Chondrocyte (in vitro differentiated cells): ENCODE measurements at regions not wholly inside any gene's neighbourhood (a gene's known extent, or its start where the extent isn't known, plus 50 kb on each side); places are given as distances from the start of the nearest gene placed in this dataset.

Experiments
- DNase-seq: peaks from one replicate; pipeline ENCODE4 v3.0.0; 2021; ENCODE audit warnings: mixed read lengths, low spot score
- H3K27ac Mint-ChIP-seq: one replicate; pipeline ENCODE4 v1.8.0; 2021; ENCODE audit warnings: mild to moderate bottlenecking, moderate library complexity, mixed read lengths; ENCODE audit not compliant: unreplicated experiment
- H3K27me3 Mint-ChIP-seq: 2 replicates; pipeline ENCODE4 v1.8.0; 2021; ENCODE audit warnings: low read depth, mixed read lengths
- H3K36me3 Mint-ChIP-seq: 2 replicates; pipeline ENCODE4 v1.8.0; 2021; ENCODE audit warnings: low read depth, mixed read lengths
- H3K4me1 Mint-ChIP-seq: 2 replicates; pipeline ENCODE4 v1.8.0; 2021; ENCODE audit warnings: low read depth, mild to moderate bottlenecking, mixed read lengths
- H3K4me3 Mint-ChIP-seq: one replicate; pipeline ENCODE4 v1.8.0; 2021; ENCODE audit warnings: mild to moderate bottlenecking, moderate library complexity, mixed read lengths; ENCODE audit not compliant: unreplicated experiment
- H3K9me3 Mint-ChIP-seq: 2 replicates; pipeline ENCODE4 v1.8.0; 2021; ENCODE audit warnings: low read depth, mixed read lengths
- CTCF ChIP-seq: fragments of 200-600 bp; sonication (generic); IDR thresholded peaks from 2 replicates; pipeline ENCODE4 v1.5.0; 2021; ENCODE audit warnings: antibody characterized with exemption, mild to moderate bottlenecking, moderate library complexity

- Mint-ChIP-seq H3K4me3 (no peak overlapping the region), H3K4me1 (no peaks in the 10 kb centered on the region), H3K27ac (no peak overlapping the region), H3K9me3 (no peaks in the 10 kb centered on the region), H3K27me3 (no peaks in the 10 kb centered on the region), H3K36me3 (no peaks in the 10 kb centered on the region)
- no peak for TF ChIP-seq CTCF
- DNase-seq, result no peak
Observed at GRCh38 chr1:199508653-199509052, 518.9 kb upstream of the NR5A2 start.

- H3K4me3 Mint-ChIP-seq, result no peak overlapping the region
- no peak overlapping the region for H3K27ac Mint-ChIP-seq
- no peaks in the 10 kb centered on the region for H3K4me1 Mint-ChIP-seq
- no peaks in the 10 kb centered on the region for H3K36me3 Mint-ChIP-seq
- DNase-seq, result no peak
- no peaks in the 10 kb centered on the region for H3K27me3 Mint-ChIP-seq
- H3K9me3 Mint-ChIP-seq, result no peaks in the 10 kb centered on the region
- no peak for TF ChIP-seq CTCF
Observed at GRCh38 chr1:199509456-199509855, 518.1 kb upstream of the NR5A2 start.

- H3K27ac Mint-ChIP-seq, result no peak overlapping the region
- H3K4me1 Mint-ChIP-seq, result no peaks in the 10 kb centered on the region
- no peaks in the 10 kb centered on the region for H3K9me3 Mint-ChIP-seq
- no peaks in the 10 kb centered on the region for H3K27me3 Mint-ChIP-seq
- no peaks in the 10 kb centered on the region for H3K36me3 Mint-ChIP-seq
- no peak for DNase-seq
- no peak for TF ChIP-seq CTCF
- H3K4me3 Mint-ChIP-seq, result no peak overlapping the region
Observed at GRCh38 chr1:199510314-199510713, 517.2 kb upstream of the NR5A2 start.

GRCh38 chr1:199512037-199512710 lies 515.3 kb upstream of the NR5A2 start:
- no peaks in the 10 kb centered on the region for H3K36me3 Mint-ChIP-seq
- no peak for TF ChIP-seq CTCF
- no peak overlapping the region for H3K27ac Mint-ChIP-seq
- H3K4me3 Mint-ChIP-seq, result no peak overlapping the region
- H3K27me3 Mint-ChIP-seq, result no peaks in the 10 kb centered on the region
- no peak for DNase-seq
- H3K9me3 Mint-ChIP-seq, result no peaks in the 10 kb centered on the region
- no peaks in the 10 kb centered on the region for H3K4me1 Mint-ChIP-seq

- H3K4me3 Mint-ChIP-seq, result no peak overlapping the region
- no peaks in the 10 kb centered on the region for H3K4me1 Mint-ChIP-seq
- H3K27me3 Mint-ChIP-seq, result no peaks in the 10 kb centered on the region
- H3K36me3 Mint-ChIP-seq, result no peaks in the 10 kb centered on the region
- H3K9me3 Mint-ChIP-seq, result no peaks in the 10 kb centered on the region
- no peak for TF ChIP-seq CTCF
- no peak for DNase-seq
- no peak overlapping the region for H3K27ac Mint-ChIP-seq
Observed at GRCh38 chr1:199515261-199515660, 512.2 kb upstream of the NR5A2 start.
